ENCODE measurements at regions not wholly inside any gene's neighbourhood (a gene's known extent, or its start where the extent isn't known, plus 50 kb on each side); places are given as distances from the start of the nearest gene placed in this dataset.

- peak; percentile 85 for DNase-seq (ENCODE audit: low spot score)
These were observed 369.0 kb upstream of the IRX4 start for GRCh38 chr5:2251751-2252150.

- peak; percentile 86 for DNase-seq (ENCODE audit: low spot score)
These were observed 368.6 kb upstream of the IRX4 start for GRCh38 chr5:2251298-2251697.

- no peak for DNase-seq (ENCODE audit: low spot score)
These were observed 367.7 kb upstream of the IRX4 start for GRCh38 chr5:2250365-2250950.

- peak; percentile 67 for DNase-seq (ENCODE audit: low spot score)
These were observed 366.7 kb upstream of the IRX4 start for GRCh38 chr5:2249442-2249841.

- no peak for DNase-seq (ENCODE audit: low spot score)
These were observed 366.3 kb upstream of the IRX4 start for GRCh38 chr5:2249026-2249425.

GRCh38 chr5:2242539-2242938 lies 359.8 kb upstream of the IRX4 start:
- no peak for DNase-seq (ENCODE audit: low spot score)

GRCh38 chr5:2241842-2242241 lies 359.1 kb upstream of the IRX4 start:
- DNase-seq (ENCODE audit: low spot score) = no peak

- DNase-seq (ENCODE audit: low spot score) = no peak
These were observed 357.6 kb upstream of the IRX4 start for GRCh38 chr5:2240118-2240904.

- no peak for DNase-seq (ENCODE audit: low spot score)
These were observed 356.6 kb upstream of the IRX4 start for GRCh38 chr5:2239201-2239910.

GRCh38 chr5:2238732-2239131 lies 356.0 kb upstream of the IRX4 start:
- no peak for DNase-seq (ENCODE audit: low spot score)

GRCh38 chr5:2227433-2227832 lies 344.7 kb upstream of the IRX4 start:
- no peak for DNase-seq (ENCODE audit: low spot score)

- DNase-seq (ENCODE audit: low spot score) = no peak
These were observed 342.0 kb upstream of the IRX4 start for GRCh38 chr5:2224689-2225088.

- DNase-seq (ENCODE audit: low spot score) = no peak
These were observed 340.6 kb upstream of the IRX4 start for GRCh38 chr5:2223303-2223702.

- no peak for DNase-seq (ENCODE audit: low spot score)
These were observed 339.7 kb upstream of the IRX4 start for GRCh38 chr5:2222246-2222992.

- DNase-seq (ENCODE audit: low spot score) = no peak
These were observed 338.7 kb upstream of the IRX4 start for GRCh38 chr5:2221450-2221849.

- DNase-seq (ENCODE audit: low spot score) = no peak
These were observed 338.0 kb upstream of the IRX4 start for GRCh38 chr5:2220741-2221140.

GRCh38 chr5:2219149-2219776 lies 336.5 kb upstream of the IRX4 start:
- DNase-seq (ENCODE audit: low spot score) = no peak

GRCh38 chr5:2217219-2217618 lies 334.5 kb upstream of the IRX4 start:
- DNase-seq (ENCODE audit: low spot score) = no peak

GRCh38 chr5:2214910-2215590 lies 332.3 kb upstream of the IRX4 start:
- DNase-seq (ENCODE audit: low spot score) = no peak

GRCh38 chr5:2213121-2213730 lies 330.5 kb upstream of the IRX4 start:
- DNase-seq (ENCODE audit: low spot score) = no peak
